BE2C (cell line): ENCODE measurements at regions not wholly inside any gene's neighbourhood (a gene's known extent, or its start where the extent isn't known, plus 50 kb on each side); places are given as distances from the start of the nearest gene placed in this dataset.

Experiments used
- DNase-seq: peaks from one replicate; pipeline ENCODE4 v3.0.0-alpha.2; 2020
- H3K27me3 ChIP-seq: fragments of 250-450 bp; sonication (Bioruptor Pico); 2 replicates; pipeline ENCODE4 v1.5.1; 2020; ENCODE audit warnings: mild to moderate bottlenecking
- H3K36me3 ChIP-seq: fragments of 250-450 bp; sonication (Bioruptor Pico); 2 replicates; pipeline ENCODE4 v1.5.1; 2020; ENCODE audit warnings: mild to moderate bottlenecking
- H3K4me1 ChIP-seq: fragments of 250-450 bp; sonication (Bioruptor Pico); 2 replicates; pipeline ENCODE4 v1.5.1; 2020
- H3K4me3 ChIP-seq: 2 replicates; pipeline ENCODE4 v1.5.1; 2011; ENCODE audit warnings: low read depth, low read length
- H3K9me3 ChIP-seq: fragments of 250-450 bp; sonication (Bioruptor Pico); 2 replicates; pipeline ENCODE4 v1.5.1; 2020
- CTCF ChIP-seq: IDR thresholded peaks from 2 replicates; pipeline ENCODE4 v1.5.1; 2012; ENCODE audit warnings: mild to moderate bottlenecking, low read depth, low read length

- H3K4me3 ChIP-seq: no peak overlapping the region
- no peak for DNase-seq
- TF ChIP-seq CTCF: no peak
- H3K27me3 ChIP-seq: no peaks in the 10 kb centered on the region
- no peaks in the 10 kb centered on the region for H3K4me1 ChIP-seq
- no peaks in the 10 kb centered on the region for H3K36me3 ChIP-seq
- peaks cover 2% of the 10 kb centered on the region; the same call in 1 of the 2 replicates for H3K9me3 ChIP-seq
These were observed 862.5 kb downstream of the TBC1D22A start for GRCh38 chr22:47625013-47625385.

GRCh38 chr22:47624252-47625012 lies 862.0 kb downstream of the TBC1D22A start:
- no peak overlapping the region for H3K4me3 ChIP-seq
- no peaks in the 10 kb centered on the region for H3K36me3 ChIP-seq
- H3K27me3 ChIP-seq: no peaks in the 10 kb centered on the region
- no peaks in the 10 kb centered on the region for H3K4me1 ChIP-seq
- H3K9me3 ChIP-seq: peaks cover 2% of the 10 kb centered on the region; the same call in 1 of the 2 replicates
- TF ChIP-seq CTCF: no peak
- no peak for DNase-seq

GRCh38 chr22:47623763-47624148 lies 861.3 kb downstream of the TBC1D22A start:
- Histone ChIP-seq H3K27me3 (no peaks in the 10 kb centered on the region), H3K9me3 (peaks cover 2% of the 10 kb centered on the region; the same call in 1 of the 2 replicates), H3K36me3 (no peaks in the 10 kb centered on the region), H3K4me3 (no peak overlapping the region), H3K4me1 (no peaks in the 10 kb centered on the region)
- no peak for DNase-seq
- no peak for TF ChIP-seq CTCF

- Histone ChIP-seq H3K27me3 (no peaks in the 10 kb centered on the region), H3K9me3 (0 out of 2 replicates have a peak, but pooled peaks cover 2% of the 10 kb centered on the region), H3K4me1 (no peaks in the 10 kb centered on the region), H3K4me3 (no peak overlapping the region), H3K36me3 (no peaks in the 10 kb centered on the region)
- no peak for TF ChIP-seq CTCF
- DNase-seq: no peak
These were observed 860.8 kb downstream of the TBC1D22A start for GRCh38 chr22:47623066-47623762.

GRCh38 chr22:47622541-47622940 lies 860.1 kb downstream of the TBC1D22A start:
- H3K4me1 ChIP-seq: no peaks in the 10 kb centered on the region
- H3K36me3 ChIP-seq: no peaks in the 10 kb centered on the region
- H3K4me3 ChIP-seq: no peak overlapping the region
- no peak for DNase-seq
- no peak for TF ChIP-seq CTCF
- H3K9me3 ChIP-seq: 0 out of 2 replicates have a peak, but pooled peaks cover 2% of the 10 kb centered on the region
- no peaks in the 10 kb centered on the region for H3K27me3 ChIP-seq

GRCh38 chr22:47621253-47621652 lies 858.8 kb downstream of the TBC1D22A start:
- TF ChIP-seq CTCF: no peak
- H3K4me1 ChIP-seq: no peaks in the 10 kb centered on the region
- H3K9me3 ChIP-seq: peaks cover 8% of the 10 kb centered on the region; the same call in 1 of the 2 replicates
- DNase-seq: no peak
- H3K36me3 ChIP-seq: no peaks in the 10 kb centered on the region
- no peaks in the 10 kb centered on the region for H3K27me3 ChIP-seq
- H3K4me3 ChIP-seq: no peak overlapping the region
